Brain pericyte (primary cell): ENCODE measurements at regions not wholly inside any gene's neighbourhood (a gene's known extent, or its start where the extent isn't known, plus 50 kb on each side); places are given as distances from the start of the nearest gene placed in this dataset.
"Not testable (repeated sequence)": the region's sequence is repeated elsewhere in the genome, so short reads cannot be mapped to it uniquely, and the experiment has no call there.

Experiments used
- DNase-seq: peaks from one replicate; pipeline ENCODE4 v3.0.0-alpha.2; 2012; ENCODE audit warnings: low read depth, low spot score

GRCh38 chrX:95973456-95974095 lies 711.1 kb upstream of the DIAPH2 start:
- not testable (repeated sequence) for DNase-seq

- no peak for DNase-seq
Observed at GRCh38 chrX:95974096-95974470, 710.6 kb upstream of the DIAPH2 start.

- DNase-seq, result no peak
Observed at GRCh38 chrX:95974890-95975289, 709.8 kb upstream of the DIAPH2 start.

- DNase-seq, result no peak
Observed at GRCh38 chrX:95995583-95995982, 689.1 kb upstream of the DIAPH2 start.

GRCh38 chrX:95996294-95996693 lies 688.3 kb upstream of the DIAPH2 start:
- no peak for DNase-seq

GRCh38 chrX:96002431-96002830 lies 682.2 kb upstream of the DIAPH2 start:
- peak; percentile 12 for DNase-seq

DNA sequence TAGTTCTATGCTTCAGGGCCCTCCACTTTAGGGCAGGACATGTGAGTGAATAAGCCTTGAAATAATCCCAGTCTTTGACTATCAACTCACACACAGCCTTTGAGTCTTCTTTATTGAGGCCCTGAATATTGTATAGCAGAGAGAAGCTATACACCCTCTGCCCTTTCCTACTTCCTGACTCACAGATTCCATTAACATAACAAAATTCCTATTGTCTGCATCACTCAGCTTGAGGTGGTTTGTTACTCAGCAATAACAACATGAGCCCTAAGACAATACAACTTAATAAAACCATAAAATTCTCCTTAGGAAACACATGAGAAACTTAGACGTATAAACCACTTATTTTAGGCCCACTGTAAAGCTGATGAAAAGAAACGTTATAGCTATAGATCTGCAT lies 680.3 kb upstream of the DIAPH2 start:
- peak; percentile 11 for DNase-seq

DNA sequence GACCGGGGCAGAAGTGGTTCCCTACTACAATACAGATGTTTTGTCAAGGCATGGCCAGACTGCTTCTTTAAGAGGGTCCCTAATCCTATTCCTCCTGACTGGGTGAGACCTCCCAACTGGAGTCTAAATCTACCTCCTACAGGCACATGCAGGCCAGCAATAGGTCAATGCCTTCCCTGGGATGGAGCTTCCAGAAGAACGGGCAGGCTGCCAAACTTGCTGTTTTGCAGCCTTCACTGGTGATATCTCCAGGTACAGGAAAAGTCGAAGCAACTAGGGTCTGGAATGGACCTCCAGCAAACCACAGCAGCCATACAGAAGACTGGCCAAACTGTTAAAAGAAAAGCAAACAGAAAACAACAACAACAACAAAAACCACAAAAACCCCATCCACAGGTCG lies 678.4 kb upstream of the DIAPH2 start:
- DNase-seq, result no peak

- DNase-seq, result no peak
Observed at GRCh38 chrX:96027407-96027806, 657.2 kb upstream of the DIAPH2 start.

DNA sequence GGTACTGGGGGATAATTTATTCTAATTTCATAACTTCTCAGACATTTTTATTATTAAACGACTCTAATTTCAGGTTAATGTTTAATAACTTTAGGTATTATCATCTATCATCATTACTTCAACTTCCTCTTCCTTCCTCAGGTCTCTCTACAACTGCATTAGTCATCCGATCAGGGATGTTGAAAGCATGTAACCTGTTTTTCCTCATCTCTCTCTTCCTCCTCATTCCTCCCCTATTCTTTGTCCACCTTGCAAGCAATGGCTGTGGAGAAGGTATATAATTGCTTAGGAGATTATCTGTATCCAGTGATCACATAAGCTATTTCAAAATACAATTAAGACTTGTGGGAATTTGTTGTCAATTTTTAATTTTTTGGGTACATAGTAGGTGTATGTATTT lies 632.6 kb upstream of the DIAPH2 start:
- no peak for DNase-seq

GRCh38 chrX:96081891-96082290 lies 602.8 kb upstream of the DIAPH2 start:
- no peak for DNase-seq

GRCh38 chrX:96094616-96095015 lies 590.0 kb upstream of the DIAPH2 start:
- no peak for DNase-seq

GRCh38 chrX:96098471-96098870 lies 586.2 kb upstream of the DIAPH2 start:
- no peak for DNase-seq

DNA sequence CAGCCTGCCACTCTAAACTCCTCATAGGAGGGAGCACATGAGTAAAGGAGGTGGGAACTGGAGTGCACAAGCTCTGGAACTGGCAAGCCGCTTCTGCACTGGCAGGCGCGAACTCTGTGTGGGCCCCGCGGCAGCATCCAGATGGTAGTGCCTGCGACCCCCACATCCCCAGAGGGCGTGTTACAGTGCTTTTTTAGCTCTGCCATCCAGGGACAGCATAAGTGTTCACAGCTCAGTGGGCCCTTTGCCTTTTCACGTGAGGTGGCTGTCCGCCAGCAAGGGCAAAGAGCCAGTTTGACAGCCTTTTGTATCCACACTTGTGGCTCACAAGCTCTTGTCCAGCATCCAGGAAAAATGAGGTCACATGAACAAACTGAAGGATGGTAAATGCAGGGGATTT lies 581.6 kb upstream of the DIAPH2 start:
- DNase-seq, result no peak

GRCh38 chrX:96112689-96113088 lies 572.0 kb upstream of the DIAPH2 start:
- DNase-seq, result no peak

GRCh38 chrX:96126182-96126581 lies 558.5 kb upstream of the DIAPH2 start:
- DNase-seq, result no peak

DNA sequence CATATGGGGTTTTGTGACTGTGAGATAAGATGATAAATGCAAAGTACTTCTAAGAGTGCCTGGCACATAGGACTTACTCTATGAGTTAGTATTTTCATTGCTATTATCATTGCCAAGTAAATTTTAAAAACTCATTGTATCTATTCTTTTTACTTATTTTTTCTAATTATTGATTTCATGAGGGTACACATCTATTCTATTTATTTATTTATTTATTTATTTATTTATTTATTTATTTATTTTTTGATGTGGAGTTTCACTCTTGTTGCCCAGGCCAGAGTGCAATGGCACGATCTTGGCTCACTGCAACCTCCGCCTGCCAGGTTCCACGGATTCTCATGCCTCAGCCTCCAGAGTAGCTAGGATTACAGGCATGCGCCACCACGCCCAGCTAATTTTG lies 556.6 kb upstream of the DIAPH2 start:
- DNase-seq, result not testable (repeated sequence)

- no peak for DNase-seq
Observed at GRCh38 chrX:96140796-96141195, 543.8 kb upstream of the DIAPH2 start.

GRCh38 chrX:96147681-96148080 lies 537.0 kb upstream of the DIAPH2 start:
- no peak for DNase-seq

- DNase-seq, result no peak
Observed at GRCh38 chrX:96170626-96171025, 514.0 kb upstream of the DIAPH2 start.

DNA sequence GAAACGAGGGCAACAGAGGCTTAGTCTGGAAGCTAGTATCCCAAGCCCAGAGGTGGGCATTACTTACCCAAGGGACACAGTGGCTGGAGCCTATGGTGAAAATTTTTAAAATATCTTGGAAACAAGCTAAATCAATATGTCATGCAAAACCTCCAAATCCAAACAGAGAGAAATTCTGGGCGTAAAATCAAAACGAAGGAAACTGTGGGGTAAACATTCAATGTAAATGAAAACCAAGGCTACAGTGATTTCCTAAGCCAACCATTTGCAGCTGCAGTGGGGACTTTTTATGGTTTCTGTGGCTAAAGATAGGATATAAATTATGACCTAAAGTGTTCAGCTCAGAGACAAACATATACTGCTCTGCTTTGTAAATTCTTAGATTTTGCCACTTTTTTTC lies 507.7 kb upstream of the DIAPH2 start:
- no peak for DNase-seq

DNA sequence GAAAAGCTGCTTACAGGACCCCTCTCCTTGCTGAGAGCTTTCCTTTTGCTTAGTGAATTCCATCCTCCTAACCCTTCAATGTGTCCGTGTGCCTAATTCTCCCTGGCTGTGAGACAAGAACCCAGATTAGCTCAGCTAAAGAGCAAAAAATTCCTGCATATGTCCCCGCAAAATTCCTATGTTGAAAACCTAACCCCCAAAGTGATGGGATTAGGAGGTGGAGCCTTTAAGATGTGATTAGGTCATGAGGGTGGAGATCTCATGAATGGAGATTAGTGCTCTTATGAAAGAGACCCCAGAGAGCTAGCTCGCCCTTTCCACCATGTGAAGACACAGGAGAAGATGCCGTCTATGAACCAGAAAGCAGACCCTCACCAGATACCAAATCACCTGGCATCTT lies 503.0 kb upstream of the DIAPH2 start:
- no peak for DNase-seq

- DNase-seq, result peak; percentile 7
Observed at GRCh38 chrX:96182366-96182765, 502.3 kb upstream of the DIAPH2 start.

DNA sequence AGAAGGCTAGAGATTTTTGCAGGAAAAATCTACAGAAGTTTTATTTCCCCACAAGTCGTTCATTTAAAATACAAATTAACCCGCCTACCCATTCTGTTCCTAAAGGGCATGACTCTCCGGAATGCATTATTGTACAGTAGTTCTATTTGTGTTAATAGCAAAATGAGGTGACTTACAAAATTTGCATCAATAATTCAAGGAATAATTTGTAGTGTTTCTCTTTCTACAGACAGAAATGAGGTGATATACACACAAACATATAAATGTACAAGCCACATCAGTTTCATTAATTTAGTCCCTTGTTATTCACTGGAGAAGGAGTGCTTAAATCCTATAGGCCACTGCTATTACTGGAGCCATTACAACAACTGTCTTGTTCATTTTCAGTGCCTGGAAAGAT lies 501.3 kb upstream of the DIAPH2 start:
- DNase-seq, result no peak
